PFSK-1 (cell line): ENCODE measurements at regions not wholly inside any gene's neighbourhood (a gene's known extent, or its start where the extent isn't known, plus 50 kb on each side); places are given as distances from the start of the nearest gene placed in this dataset.

ENCODE experiments used
- FOXP2 ChIP-seq: optimal IDR thresholded peaks from 2 replicates; pipeline ENCODE3; 2011; ENCODE audit warnings: borderline replicate concordance, control low read depth, inconsistent platforms; ENCODE audit not compliant: insufficient read depth; ENCODE audit errors: extremely low read length, extremely low read depth
- POLR2AphosphoS5 ChIP-seq: IDR thresholded peaks from 2 replicates; pipeline ENCODE4 v1.6.1; 2012; ENCODE audit warnings: low read depth, mild to moderate bottlenecking, control low read depth, low read length, moderate library complexity
- SIN3A ChIP-seq: IDR thresholded peaks from 2 replicates; pipeline ENCODE4 v1.6.1; 2012; ENCODE audit warnings: mild to moderate bottlenecking, low read length, moderate library complexity, borderline replicate concordance; ENCODE audit not compliant: insufficient read depth
- TAF1 ChIP-seq: IDR thresholded peaks from 2 replicates; pipeline ENCODE4 v1.6.1; 2012; ENCODE audit warnings: low read length, control low read depth, borderline replicate concordance; ENCODE audit not compliant: insufficient read depth
- TF ChIP-seq, protein P1 (sequence below), 2 experiments: IDR thresholded peaks; 2 replicates each; pipeline versions ENCODE4 v1.6.1 to v1.8.0; 2011 to 2012; ENCODE audit warnings: low read depth in 2 of 2, low read length in 2 of 2, control low read depth in 1 of 2, inconsistent platforms in 1 of 2, mild to moderate bottlenecking in 1 of 2, moderate library complexity in 1 of 2; ENCODE audit not compliant: insufficient read depth in 1 of 2

DNA sequence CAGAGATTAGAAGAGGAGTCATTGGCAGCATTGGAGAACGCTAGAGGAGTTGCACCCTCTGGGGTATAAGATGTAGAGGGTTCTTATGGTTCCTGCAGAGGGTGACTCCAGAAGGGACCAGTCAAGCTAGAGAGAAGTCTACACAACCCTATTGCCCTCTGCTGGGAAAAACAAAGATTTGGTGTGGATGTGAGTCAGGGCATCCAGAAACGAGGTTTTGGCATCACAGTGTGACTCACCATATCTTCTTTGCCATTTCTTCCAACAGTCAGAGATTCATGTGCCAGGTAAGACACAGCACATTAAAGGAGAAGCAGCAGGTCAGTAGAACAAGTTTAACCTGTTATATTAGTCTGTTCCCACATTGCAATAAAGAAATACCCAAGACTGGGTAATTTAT is 598.8 kb downstream of the MAFB start:
- TF ChIP-seq POLR2AphosphoS5: no peak
- TF ChIP-seq, protein P1, sequence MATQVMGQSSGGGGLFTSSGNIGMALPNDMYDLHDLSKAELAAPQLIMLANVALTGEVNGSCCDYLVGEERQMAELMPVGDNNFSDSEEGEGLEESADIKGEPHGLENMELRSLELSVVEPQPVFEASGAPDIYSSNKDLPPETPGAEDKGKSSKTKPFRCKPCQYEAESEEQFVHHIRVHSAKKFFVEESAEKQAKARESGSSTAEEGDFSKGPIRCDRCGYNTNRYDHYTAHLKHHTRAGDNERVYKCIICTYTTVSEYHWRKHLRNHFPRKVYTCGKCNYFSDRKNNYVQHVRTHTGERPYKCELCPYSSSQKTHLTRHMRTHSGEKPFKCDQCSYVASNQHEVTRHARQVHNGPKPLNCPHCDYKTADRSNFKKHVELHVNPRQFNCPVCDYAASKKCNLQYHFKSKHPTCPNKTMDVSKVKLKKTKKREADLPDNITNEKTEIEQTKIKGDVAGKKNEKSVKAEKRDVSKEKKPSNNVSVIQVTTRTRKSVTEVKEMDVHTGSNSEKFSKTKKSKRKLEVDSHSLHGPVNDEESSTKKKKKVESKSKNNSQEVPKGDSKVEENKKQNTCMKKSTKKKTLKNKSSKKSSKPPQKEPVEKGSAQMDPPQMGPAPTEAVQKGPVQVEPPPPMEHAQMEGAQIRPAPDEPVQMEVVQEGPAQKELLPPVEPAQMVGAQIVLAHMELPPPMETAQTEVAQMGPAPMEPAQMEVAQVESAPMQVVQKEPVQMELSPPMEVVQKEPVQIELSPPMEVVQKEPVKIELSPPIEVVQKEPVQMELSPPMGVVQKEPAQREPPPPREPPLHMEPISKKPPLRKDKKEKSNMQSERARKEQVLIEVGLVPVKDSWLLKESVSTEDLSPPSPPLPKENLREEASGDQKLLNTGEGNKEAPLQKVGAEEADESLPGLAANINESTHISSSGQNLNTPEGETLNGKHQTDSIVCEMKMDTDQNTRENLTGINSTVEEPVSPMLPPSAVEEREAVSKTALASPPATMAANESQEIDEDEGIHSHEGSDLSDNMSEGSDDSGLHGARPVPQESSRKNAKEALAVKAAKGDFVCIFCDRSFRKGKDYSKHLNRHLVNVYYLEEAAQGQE (IDR thresholded peaks at IDR 0.05; ENCODE audit: insufficient read depth in 1 of 2, low read depth in 2 of 2, low read length in 2 of 2): no peak
- TF ChIP-seq TAF1: no peak
- TF ChIP-seq FOXP2: no peak
- no peak for TF ChIP-seq SIN3A
